B cell (primary cell): ENCODE measurements at regions not wholly inside any gene's neighbourhood (a gene's known extent, or its start where the extent isn't known, plus 50 kb on each side); places are given as distances from the start of the nearest gene placed in this dataset.

Experiments used
- EZH2 ChIP-seq: IDR thresholded peaks from 2 replicates; pipeline ENCODE4 v1.6.1; 2012; ENCODE audit warnings: borderline replicate concordance, low read depth, mild to moderate bottlenecking, moderate library complexity, low read length; ENCODE audit not compliant: insufficient read depth, poor library complexity, severe bottlenecking
- TF ChIP-seq, protein P1 (sequence below): fragments of 200-600 bp; IDR thresholded peaks from one replicate; pipeline ENCODE4 v1.8.0; 2022; ENCODE audit warnings: antibody characterized with exemption, mild to moderate bottlenecking

DNA sequence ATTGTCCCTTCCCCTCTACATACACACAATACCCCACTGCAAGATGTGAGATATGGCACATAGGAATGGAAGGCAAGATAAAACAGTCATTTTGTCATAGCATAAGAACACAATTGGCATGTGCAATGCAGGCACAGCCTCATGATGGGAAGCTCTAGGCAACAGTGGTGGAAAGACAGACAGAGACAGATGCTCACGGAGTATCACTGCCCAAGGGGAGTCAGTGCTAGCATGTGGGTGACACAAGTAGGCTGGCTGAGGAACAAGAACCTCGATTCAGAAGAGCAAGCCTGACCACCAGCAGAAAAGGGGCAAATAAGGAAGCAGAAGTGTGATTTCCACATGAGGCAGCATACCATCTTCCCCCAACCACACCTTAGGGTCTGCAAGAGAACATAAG, 323.6 kb downstream of the PAX3 start:
- no peak for TF ChIP-seq EZH2
- TF ChIP-seq, protein P1, sequence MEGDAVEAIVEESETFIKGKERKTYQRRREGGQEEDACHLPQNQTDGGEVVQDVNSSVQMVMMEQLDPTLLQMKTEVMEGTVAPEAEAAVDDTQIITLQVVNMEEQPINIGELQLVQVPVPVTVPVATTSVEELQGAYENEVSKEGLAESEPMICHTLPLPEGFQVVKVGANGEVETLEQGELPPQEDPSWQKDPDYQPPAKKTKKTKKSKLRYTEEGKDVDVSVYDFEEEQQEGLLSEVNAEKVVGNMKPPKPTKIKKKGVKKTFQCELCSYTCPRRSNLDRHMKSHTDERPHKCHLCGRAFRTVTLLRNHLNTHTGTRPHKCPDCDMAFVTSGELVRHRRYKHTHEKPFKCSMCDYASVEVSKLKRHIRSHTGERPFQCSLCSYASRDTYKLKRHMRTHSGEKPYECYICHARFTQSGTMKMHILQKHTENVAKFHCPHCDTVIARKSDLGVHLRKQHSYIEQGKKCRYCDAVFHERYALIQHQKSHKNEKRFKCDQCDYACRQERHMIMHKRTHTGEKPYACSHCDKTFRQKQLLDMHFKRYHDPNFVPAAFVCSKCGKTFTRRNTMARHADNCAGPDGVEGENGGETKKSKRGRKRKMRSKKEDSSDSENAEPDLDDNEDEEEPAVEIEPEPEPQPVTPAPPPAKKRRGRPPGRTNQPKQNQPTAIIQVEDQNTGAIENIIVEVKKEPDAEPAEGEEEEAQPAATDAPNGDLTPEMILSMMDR, result no peak
